NCI-H2196 (cell line): ENCODE measurements at regions not wholly inside any gene's neighbourhood (a gene's known extent, or its start where the extent isn't known, plus 50 kb on each side); places are given as distances from the start of the nearest gene placed in this dataset.
"Not testable (repeated sequence)": the region's sequence is repeated elsewhere in the genome, so short reads cannot be mapped to it uniquely, and the experiment has no call there.

ENCODE experiments used
- DNase-seq: peaks from one replicate; lab custom pipeline; 2025; ENCODE audit not compliant: unreplicated experiment; lab: John Stamatoyannopoulos, UW

DNA sequence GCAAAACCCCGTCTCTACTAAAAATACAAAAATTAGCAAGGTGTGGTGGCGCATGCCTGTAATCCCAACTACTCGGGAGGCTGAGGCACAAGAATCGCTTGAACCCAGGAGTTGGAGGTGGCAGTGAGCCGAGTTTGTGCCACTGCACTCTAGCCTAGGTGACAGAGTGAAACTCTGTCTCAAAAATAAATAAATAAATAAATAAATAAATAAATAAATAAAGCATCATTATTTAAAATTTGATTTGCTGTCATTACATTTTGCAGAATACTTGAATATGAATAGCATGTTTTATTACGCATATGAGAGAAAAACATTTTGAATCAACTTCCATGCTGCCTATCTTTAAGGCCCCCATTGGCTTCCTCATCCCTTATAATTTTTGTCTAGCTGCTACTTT, 53.4 kb upstream of the MED14 start:
- DNase-seq = not testable (repeated sequence)

DNA sequence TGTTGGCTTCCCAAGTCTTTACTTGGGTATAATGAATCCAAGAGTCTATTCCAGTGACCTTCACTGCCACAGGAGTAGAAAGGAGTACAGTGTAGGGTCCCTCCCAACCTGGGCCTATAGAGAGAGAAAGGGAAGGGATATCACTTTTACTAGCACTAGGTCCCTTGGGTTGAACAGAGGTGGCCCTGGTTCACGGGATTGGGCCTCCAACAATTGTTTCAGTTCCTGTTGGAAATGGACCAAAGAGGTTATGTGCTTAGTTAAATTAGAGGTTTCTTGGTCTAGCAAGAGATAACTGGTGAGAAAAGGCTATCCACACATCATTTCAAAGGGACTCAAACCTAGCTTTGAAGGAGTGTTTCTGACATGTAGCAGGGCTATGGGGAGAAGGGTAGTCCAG, 57.1 kb upstream of the MED14 start:
- no peak for DNase-seq

- DNase-seq = not testable (repeated sequence)
Observed at GRCh38 chrX:40794829-40795130, 59.4 kb upstream of the MED14 start.

- DNase-seq = not testable (repeated sequence)
Observed at GRCh38 chrX:40799745-40800144, 64.4 kb upstream of the MED14 start.

DNA sequence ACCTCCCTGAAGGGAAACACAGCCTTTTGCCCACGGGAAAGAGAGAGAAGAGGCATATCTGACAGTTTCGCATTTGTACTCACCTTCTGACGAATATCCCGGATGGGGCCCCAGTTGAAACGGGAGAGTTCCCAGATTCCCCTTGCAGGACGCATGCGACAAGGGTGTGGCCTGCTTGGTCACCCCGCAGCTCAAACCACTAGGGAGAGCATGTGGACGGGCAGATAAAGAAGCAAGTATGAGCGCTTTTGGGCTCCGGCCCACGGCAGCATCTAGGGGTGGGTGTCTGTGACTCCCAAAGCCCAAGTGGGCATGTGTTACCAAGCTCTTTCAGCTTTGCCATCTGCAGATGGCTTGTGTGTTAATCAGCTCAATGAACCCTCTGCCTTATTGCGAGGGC, 70.1 kb upstream of the MED14 start:
- DNase-seq = no peak

GRCh38 chrX:40806513-40807220, 71.3 kb upstream of the MED14 start:
- DNase-seq = no peak

DNA sequence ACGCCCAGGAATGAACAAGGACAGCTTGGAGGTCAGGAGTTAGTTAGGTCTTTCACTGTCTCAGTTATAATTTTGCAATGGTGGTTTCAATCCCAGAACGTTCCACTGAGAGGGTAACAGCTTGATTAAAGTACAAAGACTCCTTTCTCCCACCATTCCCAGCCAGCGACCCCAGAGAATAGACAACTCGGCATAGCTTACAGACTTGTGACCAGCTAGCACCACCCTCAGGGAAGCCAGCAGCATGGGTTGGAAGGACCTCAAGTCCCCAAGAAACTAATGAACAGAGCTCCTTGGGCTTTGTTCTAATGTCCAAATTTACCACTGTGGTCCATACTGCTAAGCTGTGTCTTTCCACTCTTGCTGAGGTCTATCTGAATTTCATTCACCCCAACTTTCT, 72.0 kb upstream of the MED14 start:
- no peak for DNase-seq

- no peak for DNase-seq
Observed at GRCh38 chrX:40808203-40808602, 72.9 kb upstream of the MED14 start.

DNA sequence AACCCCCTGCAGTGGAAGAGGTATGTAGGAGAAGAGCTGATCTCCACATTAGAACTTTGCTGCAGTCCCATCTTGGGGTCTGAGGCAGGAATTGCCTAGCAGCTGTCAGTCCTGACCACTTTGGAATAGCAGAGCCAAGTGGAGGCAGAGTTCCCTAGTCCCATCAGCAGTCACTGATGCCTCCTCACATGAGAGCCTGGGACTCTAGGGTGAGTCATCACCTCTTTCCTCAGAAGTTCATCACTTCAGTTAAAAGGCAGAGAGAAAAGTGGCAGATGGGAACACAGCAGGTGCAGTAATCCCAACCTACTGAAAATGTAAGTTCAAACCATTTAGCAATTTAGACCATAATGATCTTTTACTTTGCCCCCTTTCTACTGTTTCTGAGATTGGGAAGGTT, 73.9 kb upstream of the MED14 start:
- no peak for DNase-seq

DNA sequence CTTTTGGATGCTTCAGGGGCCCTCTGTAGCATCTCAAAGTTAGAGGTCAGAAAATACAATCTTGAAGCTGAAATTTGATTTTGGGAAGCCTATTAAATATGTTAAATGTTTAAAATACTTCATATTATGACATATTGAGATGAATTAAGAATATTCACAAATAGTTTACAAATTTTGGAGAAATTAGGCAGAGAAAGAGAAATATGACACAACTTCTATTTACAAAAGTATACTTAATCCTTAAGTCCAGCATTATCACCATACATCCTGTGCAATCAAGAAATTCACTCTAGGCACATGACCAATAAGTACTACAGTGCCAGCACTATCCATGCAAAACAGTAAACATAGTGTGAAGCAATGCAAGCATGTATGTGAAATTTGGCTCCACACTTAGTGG, 79.7 kb upstream of the MED14 start:
- not testable (repeated sequence) for DNase-seq

GRCh38 chrX:40816906-40817305, 81.6 kb upstream of the MED14 start:
- no peak for DNase-seq

GRCh38 chrX:40818236-40818635, 82.9 kb upstream of the MED14 start:
- DNase-seq = no peak

- no peak for DNase-seq
Observed at GRCh38 chrX:40821780-40822179, 86.4 kb upstream of the MED14 start.

- DNase-seq = no peak
Observed at GRCh38 chrX:40827331-40827730, 92.0 kb upstream of the MED14 start.

DNA sequence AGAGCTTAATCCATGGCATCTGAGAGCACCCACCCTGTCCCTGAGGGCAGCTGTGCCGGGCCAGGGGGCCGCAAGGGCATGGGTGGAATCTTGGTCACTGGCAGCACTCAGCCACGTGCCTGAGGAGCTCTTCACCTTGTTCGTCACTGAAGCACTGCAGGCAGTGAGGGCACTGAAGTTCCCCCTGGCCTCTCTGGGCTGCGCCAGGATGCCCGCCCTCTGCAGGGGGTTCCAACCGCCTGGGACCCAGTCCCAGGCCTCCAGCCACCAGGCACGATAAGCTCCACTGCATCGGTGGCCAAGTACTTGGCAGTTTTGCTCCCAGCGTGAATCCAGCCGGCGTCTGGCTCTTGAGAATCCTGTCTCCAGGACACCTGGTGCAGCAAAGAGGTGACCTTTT, 96.4 kb upstream of the MED14 start:
- no peak for DNase-seq

GRCh38 chrX:40832723-40833122, 97.4 kb upstream of the MED14 start:
- DNase-seq = no peak

- no peak for DNase-seq
Observed at GRCh38 chrX:40834225-40834624, 98.9 kb upstream of the MED14 start.

- no peak for DNase-seq
Observed at GRCh38 chrX:40835526-40835925, 100.2 kb upstream of the MED14 start.

DNA sequence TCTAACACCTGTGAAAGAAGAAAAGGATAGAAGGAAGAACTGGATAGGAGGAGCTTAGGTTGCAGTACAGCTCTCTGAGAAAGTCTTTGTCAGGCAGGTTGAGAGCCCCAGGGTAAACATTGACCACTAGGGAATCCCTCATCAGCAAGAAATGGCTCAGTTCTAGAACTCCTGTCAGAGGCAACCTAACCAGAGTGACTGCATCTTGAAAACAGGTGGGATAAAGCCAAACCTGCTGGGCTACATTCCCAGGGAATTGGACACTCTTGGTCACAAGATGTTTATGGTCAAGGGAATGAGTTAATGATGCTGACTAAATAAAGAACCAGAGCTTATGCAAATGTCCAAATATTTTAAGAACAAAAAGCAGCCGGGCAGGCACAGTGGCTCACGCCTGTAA, 108.3 kb upstream of the MED14 start:
- DNase-seq = no peak

DNA sequence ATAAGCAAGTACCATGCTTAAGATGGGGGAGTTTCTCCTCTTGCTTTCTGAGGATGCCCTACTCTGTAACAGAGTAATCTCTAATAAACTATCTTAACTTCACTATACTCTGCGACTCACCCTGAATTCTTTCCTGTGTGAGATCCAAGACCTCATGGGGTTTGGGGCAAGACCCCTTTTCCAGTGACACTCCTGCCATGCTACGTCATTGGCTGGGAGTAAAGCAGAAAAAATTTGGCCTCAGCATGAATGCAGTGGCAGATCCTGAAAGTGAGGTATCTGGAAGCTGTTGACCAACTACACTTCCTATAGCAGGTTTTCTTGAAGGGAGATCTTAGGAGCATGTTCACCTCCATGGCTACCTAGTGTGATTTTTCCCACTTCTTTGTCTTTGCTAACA, 109.1 kb upstream of the MED14 start:
- DNase-seq = no peak

DNA sequence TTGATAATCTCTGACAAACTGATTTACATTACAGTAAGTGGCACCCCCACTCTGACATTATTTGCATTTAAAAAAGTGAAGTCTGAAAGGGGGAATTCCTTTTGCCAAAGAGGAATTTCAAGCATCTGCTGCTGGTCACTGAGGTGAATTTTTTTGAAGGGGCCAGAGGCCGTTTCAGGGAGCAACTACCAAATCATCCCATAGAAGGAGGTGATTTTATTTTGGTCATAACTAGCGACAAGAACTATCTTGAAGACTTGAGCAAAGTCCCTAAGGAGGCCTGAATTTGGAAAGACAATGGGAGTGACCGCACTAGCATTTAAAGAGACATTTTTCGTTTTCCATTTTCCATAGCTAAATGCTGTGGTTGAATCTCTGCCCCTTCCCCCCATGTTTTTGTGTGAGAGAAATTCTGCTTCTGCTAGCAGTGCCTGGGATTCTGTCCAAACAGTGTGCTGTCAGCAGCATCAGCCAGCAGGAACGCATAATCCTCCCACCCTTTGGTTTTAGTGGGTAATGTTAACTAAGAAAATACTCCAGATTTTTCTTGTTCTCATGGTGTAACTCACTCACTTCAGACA, 110.1 kb upstream of the MED14 start:
- no peak for DNase-seq

DNA sequence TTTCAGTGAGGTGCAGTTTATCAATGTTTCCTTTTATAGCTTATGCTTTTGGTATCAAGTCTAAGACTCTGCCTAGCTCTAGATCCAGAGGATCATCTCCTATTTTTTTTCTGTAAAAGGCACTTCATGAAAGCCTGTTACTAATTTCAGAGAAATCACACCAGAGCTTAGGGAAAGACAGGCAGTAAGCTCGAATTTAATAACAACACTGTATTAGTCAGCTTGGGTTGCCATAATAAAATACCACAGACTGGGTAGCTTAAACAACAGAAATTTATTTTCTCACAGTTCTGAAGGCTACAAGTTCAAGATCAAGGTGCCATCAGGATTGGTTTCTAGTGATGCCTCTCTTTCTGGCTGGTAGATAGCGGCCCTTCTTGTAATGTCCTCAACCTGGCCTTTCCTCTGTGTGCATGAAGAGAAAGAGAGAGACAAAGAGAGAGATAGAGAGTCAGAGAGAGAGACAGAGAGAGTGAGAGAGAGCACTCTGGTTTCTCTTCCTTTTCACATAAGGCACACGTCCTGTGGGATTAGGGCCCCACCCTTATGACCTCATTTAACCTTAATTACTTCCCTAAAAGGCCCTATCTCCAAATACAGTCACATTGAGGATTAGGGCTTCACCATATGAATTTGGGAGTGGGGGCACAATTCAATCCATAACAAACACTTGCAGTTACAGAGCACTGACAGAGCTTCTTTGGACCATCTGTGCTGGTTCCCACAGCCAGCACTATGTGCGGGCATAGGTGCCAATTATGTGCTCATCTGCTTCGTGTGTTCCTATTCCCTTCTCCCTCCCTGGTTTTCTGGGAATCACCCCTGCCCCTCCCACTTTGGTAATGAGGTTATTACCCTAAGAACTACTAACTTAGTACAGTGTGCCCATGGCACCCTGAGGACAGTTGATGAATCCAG, 114.8 kb upstream of the MED14 start:
- no peak for DNase-seq
